GM12874 (cell line): ENCODE measurements at regions not wholly inside any gene's neighbourhood (a gene's known extent, or its start where the extent isn't known, plus 50 kb on each side); places are given as distances from the start of the nearest gene placed in this dataset.

Source experiments
- CTCF ChIP-seq: IDR thresholded peaks from 2 replicates; pipeline ENCODE4 v1.5.1; 2011; ENCODE audit warnings: low read depth, mild to moderate bottlenecking, control low read depth, low read length, moderate library complexity; ENCODE audit not compliant: insufficient read depth

GRCh38 chr18:78521136-78521535, 458.5 kb upstream of the SALL3 start:
- TF ChIP-seq CTCF = no peak

- no peak for TF ChIP-seq CTCF
Measured at GRCh38 chr18:78521744-78522143, 457.9 kb upstream of the SALL3 start.

- TF ChIP-seq CTCF = no peak
Measured at GRCh38 chr18:78522507-78522906, 457.1 kb upstream of the SALL3 start.

- TF ChIP-seq CTCF = no peak
Measured at GRCh38 chr18:78523850-78524249, 455.8 kb upstream of the SALL3 start.

GRCh38 chr18:78525366-78526111, 454.1 kb upstream of the SALL3 start:
- TF ChIP-seq CTCF = no peak

GRCh38 chr18:78526275-78526674, 453.3 kb upstream of the SALL3 start:
- no peak for TF ChIP-seq CTCF

- no peak for TF ChIP-seq CTCF
Measured at GRCh38 chr18:78526923-78527711, 452.5 kb upstream of the SALL3 start.
